ENCODE measurements at regions not wholly inside any gene's neighbourhood (a gene's known extent, or its start where the extent isn't known, plus 50 kb on each side); places are given as distances from the start of the nearest gene placed in this dataset.
"Not testable (repeated sequence)": the region's sequence is repeated elsewhere in the genome, so short reads cannot be mapped to it uniquely, and the experiment has no call there.

DNA sequence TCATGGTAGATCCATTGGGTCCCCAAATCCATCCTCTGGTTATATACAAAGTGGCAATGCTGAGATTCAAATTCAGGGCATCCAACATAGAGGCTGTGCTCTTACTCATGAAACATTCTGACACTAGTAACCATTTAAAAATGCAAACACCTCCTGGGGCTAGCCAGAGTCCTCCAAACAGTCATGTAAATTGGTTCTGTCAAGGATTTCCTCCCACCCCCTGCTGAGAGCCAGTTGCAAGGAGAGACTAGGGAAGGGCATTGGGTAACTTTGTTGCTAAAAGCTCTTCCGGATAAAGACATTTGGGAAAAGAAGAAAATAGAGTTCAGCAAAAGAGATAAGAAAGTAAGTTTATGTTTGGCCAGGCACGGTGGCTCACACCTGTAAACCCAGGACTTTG is 58.3 kb downstream of the ART5 start:
- DNase-seq = peak; percentile 4

GRCh38 chr11:3581389-3581725 is 60.4 kb downstream of the ART5 start:
- not testable (repeated sequence) for DNase-seq

- peak; percentile 7 for DNase-seq
Measured at GRCh38 chr11:3580487-3581388, 61.1 kb downstream of the ART5 start.

- not testable (repeated sequence) for DNase-seq
Measured at GRCh38 chr11:3579600-3580459, 62.0 kb downstream of the ART5 start.

DNA sequence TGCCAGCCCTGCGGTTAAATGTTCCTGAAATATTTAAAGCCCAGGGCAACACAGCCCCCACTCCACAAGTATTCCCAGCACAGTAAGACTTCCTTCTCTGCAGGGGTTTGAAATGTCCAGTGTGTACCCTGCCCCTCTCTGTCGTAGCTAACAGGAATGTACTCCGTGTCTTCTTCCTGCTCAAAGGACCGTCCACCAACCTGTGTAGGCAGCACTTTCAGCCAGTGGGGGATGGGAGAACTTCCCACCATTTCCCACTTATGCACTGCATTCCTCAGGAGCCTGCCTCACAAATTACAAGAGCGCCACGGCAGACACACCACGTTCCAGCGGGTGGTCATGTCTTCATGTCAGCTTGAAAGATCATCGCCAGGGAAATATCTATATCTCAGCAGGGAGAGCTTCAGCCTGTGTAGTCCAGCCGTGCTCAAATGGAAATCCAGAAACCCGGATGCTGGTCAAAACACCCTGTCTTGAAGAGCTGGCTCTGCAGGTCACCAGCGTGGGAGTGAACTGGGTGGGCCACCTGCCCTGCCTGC is 65.7 kb downstream of the ART5 start:
- DNase-seq = not testable (repeated sequence)

DNA sequence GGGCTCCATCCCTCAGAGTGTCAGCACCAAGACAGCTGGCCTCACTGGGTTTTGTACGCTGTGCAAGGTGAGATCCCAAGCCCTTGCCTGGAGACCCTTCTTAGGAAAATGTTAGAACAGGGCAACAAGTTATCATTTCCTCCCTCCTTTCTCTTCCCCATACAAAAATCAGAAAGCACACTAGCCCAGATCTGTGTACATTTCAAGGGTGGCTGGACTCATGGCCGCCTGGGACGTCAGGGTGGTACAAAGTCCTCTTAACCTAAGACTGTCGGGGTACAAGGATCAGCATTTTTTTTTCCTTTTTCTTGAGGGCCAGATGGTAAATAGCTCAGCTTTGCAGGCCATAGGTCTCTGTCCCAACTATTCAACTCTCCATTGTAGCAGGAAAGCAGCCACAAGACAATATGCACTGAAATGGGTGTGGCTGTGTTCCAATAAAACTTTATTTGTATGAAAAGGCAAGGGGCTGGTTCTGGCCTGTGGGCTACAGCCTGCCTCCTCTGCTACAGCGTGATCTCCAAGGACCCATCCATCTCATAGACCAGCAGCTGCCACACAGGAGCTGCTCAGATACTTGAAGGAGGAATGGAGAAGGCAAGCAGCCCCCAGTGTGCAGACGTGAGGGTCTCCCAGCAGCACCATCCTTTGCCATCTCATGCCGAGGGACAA is 68.7 kb downstream of the ART5 start:
- DNase-seq = not testable (repeated sequence)

DNA sequence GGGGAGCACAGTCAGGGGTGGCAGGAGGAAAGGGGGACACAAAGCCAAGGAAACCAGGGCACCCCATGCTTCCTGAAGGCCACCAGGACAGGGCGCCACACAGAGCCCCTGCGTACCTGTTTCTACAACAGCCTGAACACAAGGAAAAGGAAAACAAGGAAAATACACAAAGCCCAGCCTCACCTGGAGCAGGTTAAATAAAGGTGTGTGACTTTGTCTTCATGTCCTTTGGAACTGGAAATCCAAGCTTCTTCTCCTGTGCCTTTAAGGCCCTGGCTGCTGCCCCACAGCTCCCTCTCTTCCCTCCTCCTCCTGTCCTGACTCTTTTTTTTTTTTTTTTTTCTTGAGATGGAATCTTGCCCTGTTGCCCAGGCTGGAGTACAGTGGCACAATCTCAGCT is 70.0 kb downstream of the ART5 start:
- not testable (repeated sequence) for DNase-seq

- DNase-seq = not testable (repeated sequence)
Measured at GRCh38 chr11:3565838-3566237, 76.0 kb downstream of the ART5 start.

- not testable (repeated sequence) for DNase-seq
Measured at GRCh38 chr11:3564383-3564782, 77.4 kb downstream of the ART5 start.

DNA sequence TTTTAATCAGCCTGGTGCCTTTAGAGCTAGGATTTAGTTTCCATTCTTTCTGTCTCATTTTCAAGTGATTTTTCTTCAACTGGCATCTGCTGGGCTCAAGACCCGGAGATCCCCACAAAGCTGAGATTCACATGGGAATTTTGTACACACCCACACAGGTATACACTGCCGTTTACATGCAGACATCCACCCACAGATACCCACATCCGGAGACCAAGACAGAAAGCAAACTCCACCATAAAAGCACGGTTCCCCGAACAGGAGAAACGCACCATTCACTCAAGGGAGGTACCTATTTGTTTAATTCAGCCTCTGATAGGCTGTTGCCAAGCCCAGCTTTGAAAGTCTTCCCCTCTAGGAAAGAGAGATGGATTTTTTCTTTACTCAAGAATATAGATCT is 87.2 kb downstream of the ART5 start:
- DNase-seq = not testable (repeated sequence)

GRCh38 chr11:3544990-3545389 is 96.8 kb downstream of the ART5 start:
- DNase-seq = not testable (repeated sequence)

- DNase-seq = not testable (repeated sequence)
Measured at GRCh38 chr11:3538220-3538619, 103.6 kb downstream of the ART5 start.

- DNase-seq = not testable (repeated sequence)
Measured at GRCh38 chr11:3537254-3537653, 104.5 kb downstream of the ART5 start.

GRCh38 chr11:3532958-3533357 is 108.8 kb downstream of the ART5 start:
- not testable (repeated sequence) for DNase-seq

- DNase-seq = not testable (repeated sequence)
Measured at GRCh38 chr11:3531280-3531679, 110.5 kb downstream of the ART5 start.

GRCh38 chr11:3523567-3523966 is 118.2 kb downstream of the ART5 start:
- not testable (repeated sequence) for DNase-seq

GRCh38 chr11:3520905-3521304 is 120.9 kb downstream of the ART5 start:
- DNase-seq = not testable (repeated sequence)

GRCh38 chr11:3519841-3520240 is 122.0 kb downstream of the ART5 start:
- not testable (repeated sequence) for DNase-seq

- not testable (repeated sequence) for DNase-seq
Measured at GRCh38 chr11:3516934-3517567, 124.7 kb downstream of the ART5 start.

DNA sequence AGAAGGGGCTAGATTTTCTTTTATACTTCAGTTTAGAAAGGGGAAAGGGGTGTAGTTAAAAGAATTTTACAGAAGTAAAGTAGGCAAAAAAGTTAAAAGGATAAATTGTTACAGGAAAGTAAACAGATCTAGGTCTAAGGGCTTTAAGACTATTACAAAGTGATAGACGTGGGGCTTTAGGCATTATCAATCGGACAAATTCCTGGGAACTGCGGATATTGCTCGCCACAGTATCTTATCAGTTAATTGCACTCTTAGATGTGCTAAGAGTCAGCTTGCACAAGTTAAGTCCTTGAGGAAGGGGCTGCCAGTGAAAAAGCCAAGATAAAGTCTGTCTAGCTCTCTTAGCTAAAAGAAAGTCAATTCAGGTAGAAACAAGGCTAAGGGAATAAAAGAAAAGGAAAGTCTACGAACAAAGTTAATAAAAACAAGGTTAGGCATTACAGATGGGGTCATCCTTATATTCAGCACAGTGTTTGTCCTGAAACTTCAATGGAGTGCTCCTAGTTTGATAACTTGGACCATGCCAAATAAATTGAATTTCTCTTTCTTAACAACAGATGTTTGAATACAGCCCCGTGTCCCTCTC is 125.4 kb downstream of the ART5 start:
- not testable (repeated sequence) for DNase-seq

GRCh38 chr11:3514635-3515424 is 127.0 kb downstream of the ART5 start:
- DNase-seq = not testable (repeated sequence)
